Spleen (tissue), 11 donors: ENCODE measurements at regions not wholly inside any gene's neighbourhood (a gene's known extent, or its start where the extent isn't known, plus 50 kb on each side); places are given as distances from the start of the nearest gene placed in this dataset.

ENCODE experiments used
- DNase-seq: peaks from one replicate; pipeline ENCODE4 v3.0.0-alpha.2; 2020
- H3K27ac ChIP-seq, 8 donors: fragments of 200-600 bp; sonication (generic) in 7 of 8; 1 replicate in 4 of 8; 2 replicates in 4 of 8; pipeline versions ENCODE4 v1.5.0 to v1.8.0; 2016 to 2021; ENCODE audit warnings: inconsistent platforms in 4 of 8, mild to moderate bottlenecking in 4 of 8, moderate library complexity in 1 of 8
- H3K27me3 ChIP-seq, 7 donors: fragments of 200-600 bp; sonication (generic) in 6 of 7; replicated peaks in 1 of 7; 1 replicate in 4 of 7; 2 replicates in 3 of 7; pipeline versions ENCODE4 v1.5.0 to v1.8.0; 2016 to 2021; ENCODE audit warnings: inconsistent platforms in 3 of 7, mild to moderate bottlenecking in 1 of 7
- H3K36me3 ChIP-seq, 6 donors: fragments of 200-600 bp; sonication (generic) in 5 of 6; 1 replicate in 4 of 6; 2 replicates in 2 of 6; pipeline versions ENCODE4 v1.5.0 to v1.8.0; 2016 to 2021; ENCODE audit warnings: inconsistent platforms in 2 of 6
- H3K4me1 ChIP-seq, 6 donors: fragments of 200-600 bp; sonication (generic) in 5 of 6; 1 replicate in 3 of 6; 2 replicates in 3 of 6; pipeline versions ENCODE4 v1.5.0 to v1.8.0; 2016 to 2021; ENCODE audit warnings: inconsistent platforms in 3 of 6
- H3K4me3 ChIP-seq, 8 donors: fragments of 200-600 bp; sonication (generic) in 7 of 8; 1 replicate in 4 of 8; 2 replicates in 4 of 8; pipeline versions ENCODE4 v1.5.0 to v1.8.0; 2016 to 2021; ENCODE audit warnings: inconsistent platforms in 4 of 8, mild to moderate bottlenecking in 4 of 8, moderate library complexity in 2 of 8
- H3K9me3 ChIP-seq, 8 donors: fragments of 200-600 bp; sonication (generic) in 7 of 8; 1 replicate in 4 of 8; 2 replicates in 4 of 8; pipeline versions ENCODE4 v1.5.0 to v1.8.0; 2016 to 2021; ENCODE audit warnings: inconsistent platforms in 4 of 8
- POLR2A ChIP-seq, 3 donors: fragments of 450-650 bp; IDR thresholded peaks; one replicate each; pipeline ENCODE4 v1.5.1; 2017; ENCODE audit warnings: antibody characterized with exemption in 3 of 3, mild to moderate bottlenecking in 1 of 3
- POLR2AphosphoS5 ChIP-seq, 3 donors: sonication (generic); formaldehyde crosslinking; IDR thresholded peaks; one replicate each; pipeline ENCODE4 v1.5.1; 2017; ENCODE audit warnings: antibody characterized with exemption in 3 of 3
- WGBS, 5 donors: extraction: QIAGEN DNeasy Blood & Tissue Kit in 3 of 5; methylation state at CpG; one replicate each; pipeline versions ENCODE4 v1.1.5 to v1.1.7; 2013 to 2018; 5-methylcytosine and 5-hydroxymethylcytosine counted together
- intact Hi-C: fragments of 100-400 bp; cut with DNase I; formaldehyde crosslinking; loops from one replicate; pipeline ENCODE4 v1.15.0; 2023; ENCODE audit warnings: low total_unique reads
- TF ChIP-seq, protein P1 (sequence below), 11 experiments: fragments of 200-600 bp in 7 of 11; fragments of 450-650 bp in 4 of 11; sonication (generic) in 4 of 11; IDR thresholded peaks in 8 of 11; conservative IDR thresholded peaks in 3 of 11; 1 replicate in 7 of 11; 2 replicates in 4 of 11; pipeline versions ENCODE4 v1.4.0 to v1.8.0; 2016 to 2021; ENCODE audit warnings: antibody characterized with exemption in 11 of 11, inconsistent platforms in 4 of 11, mild to moderate bottlenecking in 1 of 11
- donor health status: healthy with polysubstance abuse.
- donor health status: DM: no; HTN: no; CAD: no; lungs with moderate emphysema.
- donor health status: DM: no; HTN: no; CAD: no.
- donor health status: Bipolar disorder and iron deficiency.
- donor health status: healthy.
- donor health status: DM: no; HTN: no; CAD: no.
- donor health status: DM: yes; HTN: yes; CAD: no.

DNA sequence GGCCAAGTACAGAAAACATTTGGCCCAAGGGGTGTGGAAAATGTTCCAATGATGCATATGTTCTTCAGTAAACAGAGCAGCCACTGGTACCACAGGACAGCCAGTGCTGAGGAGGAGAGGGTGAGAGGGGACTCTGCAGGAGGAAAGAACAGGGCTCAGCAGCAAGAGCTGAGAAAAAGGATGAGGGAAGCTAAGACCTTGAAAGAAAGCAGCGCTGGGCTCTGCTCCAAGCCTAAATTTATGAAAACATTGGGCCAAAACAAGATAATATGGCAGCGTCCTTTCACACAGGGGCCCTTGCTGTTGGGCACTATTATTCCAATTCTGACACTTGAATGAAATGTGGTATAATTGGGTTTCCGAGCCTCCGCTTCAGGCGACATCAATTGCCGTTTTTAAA lies 939.0 kb upstream of the FANCL start:
- no peak for DNase-seq
- no peaks in the 10 kb centered on the region for H3K36me3 ChIP-seq
- TF ChIP-seq, protein P1, sequence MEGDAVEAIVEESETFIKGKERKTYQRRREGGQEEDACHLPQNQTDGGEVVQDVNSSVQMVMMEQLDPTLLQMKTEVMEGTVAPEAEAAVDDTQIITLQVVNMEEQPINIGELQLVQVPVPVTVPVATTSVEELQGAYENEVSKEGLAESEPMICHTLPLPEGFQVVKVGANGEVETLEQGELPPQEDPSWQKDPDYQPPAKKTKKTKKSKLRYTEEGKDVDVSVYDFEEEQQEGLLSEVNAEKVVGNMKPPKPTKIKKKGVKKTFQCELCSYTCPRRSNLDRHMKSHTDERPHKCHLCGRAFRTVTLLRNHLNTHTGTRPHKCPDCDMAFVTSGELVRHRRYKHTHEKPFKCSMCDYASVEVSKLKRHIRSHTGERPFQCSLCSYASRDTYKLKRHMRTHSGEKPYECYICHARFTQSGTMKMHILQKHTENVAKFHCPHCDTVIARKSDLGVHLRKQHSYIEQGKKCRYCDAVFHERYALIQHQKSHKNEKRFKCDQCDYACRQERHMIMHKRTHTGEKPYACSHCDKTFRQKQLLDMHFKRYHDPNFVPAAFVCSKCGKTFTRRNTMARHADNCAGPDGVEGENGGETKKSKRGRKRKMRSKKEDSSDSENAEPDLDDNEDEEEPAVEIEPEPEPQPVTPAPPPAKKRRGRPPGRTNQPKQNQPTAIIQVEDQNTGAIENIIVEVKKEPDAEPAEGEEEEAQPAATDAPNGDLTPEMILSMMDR (IDR thresholded peaks at IDR 0.05 in 8 of 11, conservative IDR thresholded peaks at IDR 0.05 in 3 of 11), result no peak
- TF ChIP-seq POLR2AphosphoS5 (IDR thresholded peaks at IDR 0.05) (no peak), POLR2A (IDR thresholded peaks at IDR 0.05) (no peak)
- no peak overlapping the region for H3K27ac ChIP-seq
- WGBS, 5 donors, result 85 to 92% (median 89%) methylated on average over 6 of the region's 6 CpGs
- no peaks in the 10 kb centered on the region for H3K4me1 ChIP-seq
- H3K27me3 ChIP-seq, result no peaks in the 10 kb centered on the region
- no peaks in the 10 kb centered on the region for H3K9me3 ChIP-seq
- intact Hi-C loops, result no loop called here
- no peak overlapping the region for H3K4me3 ChIP-seq

DNA sequence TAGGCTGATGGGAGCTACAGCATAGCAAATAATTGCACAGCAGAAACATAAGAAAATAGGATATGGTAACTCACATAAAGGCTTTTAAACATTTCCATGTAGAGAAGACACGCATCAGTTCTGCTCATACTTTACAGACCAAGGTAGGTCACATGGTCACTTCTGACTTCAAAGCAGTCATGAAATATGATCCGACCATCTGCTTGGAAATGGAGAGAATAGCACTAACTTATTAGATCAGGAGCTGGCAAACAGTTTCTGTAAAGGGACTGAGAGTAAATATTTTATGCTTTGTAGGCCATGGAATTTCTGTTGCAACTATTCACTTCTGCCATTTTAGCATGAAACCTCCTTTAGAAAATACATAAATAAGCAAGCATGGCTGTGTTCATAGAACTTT lies 936.6 kb upstream of the FANCL start:
- DNase-seq, result no peak
- H3K27me3 ChIP-seq, result no peaks in the 10 kb centered on the region
- no peak overlapping the region for H3K4me3 ChIP-seq
- TF ChIP-seq, protein P1 (IDR thresholded peaks at IDR 0.05 in 8 of 11, conservative IDR thresholded peaks at IDR 0.05 in 3 of 11), result no peak
- TF ChIP-seq POLR2AphosphoS5 (IDR thresholded peaks at IDR 0.05) (no peak), POLR2A (IDR thresholded peaks at IDR 0.05) (no peak)
- no peak overlapping the region for H3K27ac ChIP-seq
- no peaks in the 10 kb centered on the region for H3K4me1 ChIP-seq
- intact Hi-C loops, result no loop called here
- H3K9me3 ChIP-seq, result no peaks in the 10 kb centered on the region
- no peaks in the 10 kb centered on the region for H3K36me3 ChIP-seq
- WGBS, 5 donors, result 73 to 90% (median 84%) methylated on average over 2 of the region's 2 CpGs

DNA sequence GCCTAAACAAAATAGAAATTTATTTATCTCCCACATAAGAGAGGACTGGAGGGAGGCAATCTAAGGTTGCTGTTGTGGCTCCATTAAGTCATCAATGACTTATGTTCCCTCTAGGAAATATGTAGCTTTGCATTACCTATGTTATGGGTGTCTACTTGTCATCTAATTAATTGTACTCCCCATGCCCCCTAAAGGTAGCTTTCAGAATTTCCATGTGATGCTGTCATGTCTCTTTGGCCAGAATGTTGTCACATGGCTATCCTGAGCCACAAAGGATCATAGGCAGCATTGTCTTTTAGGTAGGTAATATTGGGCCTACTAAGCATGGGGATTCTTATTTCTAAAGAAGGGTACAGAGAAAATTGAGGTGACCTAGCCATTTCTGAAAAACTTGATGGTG lies 935.6 kb upstream of the FANCL start:
- Histone ChIP-seq H3K4me1 (no peaks in the 10 kb centered on the region), H3K27ac (no peak overlapping the region), H3K27me3 (no peaks in the 10 kb centered on the region), H3K9me3 (no peaks in the 10 kb centered on the region), H3K36me3 (no peaks in the 10 kb centered on the region), H3K4me3 (no peak overlapping the region)
- intact Hi-C loops, result no loop called here
- TF ChIP-seq, protein P1 (IDR thresholded peaks at IDR 0.05 in 8 of 11, conservative IDR thresholded peaks at IDR 0.05 in 3 of 11), result no peak
- TF ChIP-seq POLR2AphosphoS5 (IDR thresholded peaks at IDR 0.05) (no peak), POLR2A (IDR thresholded peaks at IDR 0.05) (no peak)
- DNase-seq, result no peak

DNA sequence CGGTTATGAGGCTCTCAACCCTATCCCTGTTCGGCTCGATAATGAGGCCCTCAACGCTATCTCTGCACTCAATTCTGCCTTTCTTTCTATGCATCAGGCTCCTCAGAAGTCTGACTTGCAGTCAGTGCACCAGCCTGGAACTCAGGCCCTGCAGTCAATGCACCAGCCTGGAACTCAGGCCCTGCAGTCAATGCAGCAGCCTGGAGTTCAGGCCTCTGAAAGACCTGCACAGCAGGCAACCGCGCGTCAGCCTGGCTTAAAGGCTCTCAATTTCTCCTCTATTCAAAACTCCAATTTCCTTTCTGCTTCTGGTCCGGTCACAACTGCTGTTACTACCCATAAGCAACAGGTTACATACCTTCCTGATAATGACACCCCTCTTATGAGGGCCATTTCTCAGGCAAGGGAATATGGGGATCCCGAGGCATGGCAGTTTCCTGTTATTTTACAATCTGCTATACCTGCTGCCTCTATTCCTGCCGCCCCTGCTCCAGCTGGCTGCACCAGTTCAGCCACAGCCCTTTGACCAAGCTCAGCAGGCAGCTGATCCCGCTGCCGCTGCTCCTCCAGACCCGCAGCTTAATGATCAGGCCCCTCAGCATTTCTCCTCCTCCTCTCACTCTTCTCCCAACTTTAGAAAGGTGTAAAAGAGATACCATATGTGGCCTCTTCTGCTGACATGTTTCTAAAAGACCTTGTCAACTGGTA lies 933.6 kb upstream of the FANCL start:
- DNase-seq, result no peak
- TF ChIP-seq POLR2AphosphoS5 (IDR thresholded peaks at IDR 0.05) (no peak), POLR2A (IDR thresholded peaks at IDR 0.05) (no peak)
- TF ChIP-seq, protein P1 (IDR thresholded peaks at IDR 0.05 in 8 of 11, conservative IDR thresholded peaks at IDR 0.05 in 3 of 11), result no peak
- no peaks in the 10 kb centered on the region for H3K27me3 ChIP-seq
- H3K36me3 ChIP-seq, result no peaks in the 10 kb centered on the region
- H3K27ac ChIP-seq, result no peak overlapping the region
- H3K9me3 ChIP-seq, result no peaks in the 10 kb centered on the region
- intact Hi-C loops, result no loop called here
- 84 to 91% (median 86%) methylated on average over 13 of the region's 13 CpGs for WGBS, 5 donors
- H3K4me3 ChIP-seq, result no peak overlapping the region
- H3K4me1 ChIP-seq, result no peaks in the 10 kb centered on the region
